ENCODE measurements at regions not wholly inside any gene's neighbourhood (a gene's known extent, or its start where the extent isn't known, plus 50 kb on each side); places are given as distances from the start of the nearest gene placed in this dataset.

DNA sequence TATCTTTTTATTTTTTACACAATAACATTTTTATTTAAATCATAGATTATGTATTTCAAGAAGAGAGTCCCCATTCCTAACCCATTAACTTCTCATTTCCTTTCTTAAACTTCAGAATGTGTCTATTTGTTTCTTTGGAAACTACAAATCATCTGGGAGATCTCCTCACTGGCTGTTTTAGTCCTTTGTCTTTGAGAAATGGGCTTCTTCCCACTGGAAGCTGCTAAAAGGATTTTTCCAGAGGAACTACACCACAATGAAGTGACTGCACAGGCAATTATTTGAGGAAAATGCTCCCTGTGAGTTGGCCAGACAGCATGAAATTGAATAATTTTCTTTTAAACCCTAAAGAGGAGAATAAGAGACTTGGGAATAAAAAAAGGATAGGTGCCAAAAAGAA lies 119.1 kb downstream of the TENT5A start:
- Histone ChIP-seq H3K4me1 (no peaks in the 10 kb centered on the region), H3K9me3 (no peaks in the 10 kb centered on the region), H3K4me2 (no peak overlapping the region), H3K9ac (no peak overlapping the region), H3K36me3 (no peaks in the 10 kb centered on the region), H3K4me3 (no peak overlapping the region), H4K20me1 (no peaks in the 10 kb centered on the region), H3K27ac (no peak overlapping the region), H3K27me3 (no peaks in the 10 kb centered on the region)
- no peak for TF ChIP-seq Cebpa-rat (IDR thresholded peaks at IDR 0.05)

DNA sequence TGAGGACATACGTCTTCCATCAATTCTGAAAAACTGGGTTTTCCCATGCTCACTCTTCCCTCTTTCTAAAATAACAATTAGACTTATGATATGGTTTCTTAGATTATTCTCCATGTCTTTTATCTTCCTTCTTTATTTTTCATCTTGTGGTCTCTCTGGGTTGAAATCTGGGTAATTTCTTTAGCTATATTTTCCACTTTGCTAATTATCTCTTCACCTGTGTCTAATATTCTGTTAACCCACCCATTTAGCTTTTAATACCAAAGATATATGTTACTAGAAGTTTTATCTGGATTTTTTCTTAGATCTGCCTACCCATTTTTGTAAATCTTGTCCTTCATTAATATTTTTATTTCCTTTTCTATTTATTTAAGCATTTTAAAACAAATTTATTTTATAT lies 121.8 kb downstream of the TENT5A start:
- H3K27me3 ChIP-seq = no peaks in the 10 kb centered on the region
- H4K20me1 ChIP-seq = no peaks in the 10 kb centered on the region
- no peak for TF ChIP-seq Cebpa-rat (IDR thresholded peaks at IDR 0.05)
- no peak overlapping the region for H3K9ac ChIP-seq
- H3K4me1 ChIP-seq = no peaks in the 10 kb centered on the region
- no peak overlapping the region for H3K4me2 ChIP-seq
- no peak overlapping the region for H3K27ac ChIP-seq
- no peak overlapping the region for H3K4me3 ChIP-seq
- H3K36me3 ChIP-seq = no peaks in the 10 kb centered on the region
- H3K9me3 ChIP-seq = no peaks in the 10 kb centered on the region

DNA sequence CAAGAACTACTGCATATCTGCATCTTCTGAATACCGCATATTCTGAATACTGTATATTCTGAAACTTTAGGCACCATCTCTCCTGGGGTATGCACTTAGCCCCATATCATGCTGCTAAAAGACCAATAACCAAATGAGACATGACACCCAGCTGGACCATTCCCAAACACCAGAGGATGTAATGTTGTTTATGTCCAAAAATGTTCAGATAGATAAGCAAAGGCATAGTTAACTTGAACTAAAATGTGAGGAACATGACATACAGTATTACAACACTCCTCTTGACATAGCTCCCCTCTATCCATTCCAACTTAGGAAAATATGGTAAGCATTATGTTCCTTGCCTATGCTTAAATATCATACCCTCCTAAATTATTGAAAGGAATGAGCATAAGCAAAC lies 127.3 kb downstream of the TENT5A start:
- Histone ChIP-seq H3K27ac (no peak overlapping the region), H3K4me2 (no peak overlapping the region), H3K9me3 (no peaks in the 10 kb centered on the region), H3K36me3 (no peaks in the 10 kb centered on the region), H3K4me1 (no peaks in the 10 kb centered on the region), H4K20me1 (no peaks in the 10 kb centered on the region), H3K9ac (no peak overlapping the region), H3K4me3 (no peak overlapping the region), H3K27me3 (no peaks in the 10 kb centered on the region)
- no peak for TF ChIP-seq Cebpa-rat (IDR thresholded peaks at IDR 0.05)

DNA sequence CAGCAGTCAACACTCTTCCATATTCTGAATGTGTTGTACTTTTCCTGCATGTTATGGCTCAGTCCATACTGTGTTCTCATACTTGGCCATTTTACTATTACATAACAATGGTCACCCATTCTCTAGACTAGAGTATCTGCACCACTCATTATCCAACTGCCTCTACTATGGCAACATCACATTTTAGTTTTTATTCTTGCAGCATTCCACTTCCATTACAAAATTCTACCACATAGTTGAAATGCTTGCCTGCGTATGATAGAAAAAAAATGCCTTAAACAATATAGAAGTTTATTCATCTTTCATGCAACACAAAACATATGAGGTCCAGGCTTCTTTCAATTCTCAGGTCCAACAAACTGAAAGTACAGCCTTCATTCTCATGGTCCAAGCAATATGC lies 128.0 kb downstream of the TENT5A start:
- no peaks in the 10 kb centered on the region for H3K27me3 ChIP-seq
- no peak overlapping the region for H3K27ac ChIP-seq
- no peak overlapping the region for H3K4me2 ChIP-seq
- no peaks in the 10 kb centered on the region for H3K36me3 ChIP-seq
- no peaks in the 10 kb centered on the region for H4K20me1 ChIP-seq
- H3K9ac ChIP-seq = no peak overlapping the region
- H3K9me3 ChIP-seq = no peaks in the 10 kb centered on the region
- H3K4me1 ChIP-seq = no peaks in the 10 kb centered on the region
- no peak for TF ChIP-seq Cebpa-rat (IDR thresholded peaks at IDR 0.05)
- H3K4me3 ChIP-seq = no peak overlapping the region

DNA sequence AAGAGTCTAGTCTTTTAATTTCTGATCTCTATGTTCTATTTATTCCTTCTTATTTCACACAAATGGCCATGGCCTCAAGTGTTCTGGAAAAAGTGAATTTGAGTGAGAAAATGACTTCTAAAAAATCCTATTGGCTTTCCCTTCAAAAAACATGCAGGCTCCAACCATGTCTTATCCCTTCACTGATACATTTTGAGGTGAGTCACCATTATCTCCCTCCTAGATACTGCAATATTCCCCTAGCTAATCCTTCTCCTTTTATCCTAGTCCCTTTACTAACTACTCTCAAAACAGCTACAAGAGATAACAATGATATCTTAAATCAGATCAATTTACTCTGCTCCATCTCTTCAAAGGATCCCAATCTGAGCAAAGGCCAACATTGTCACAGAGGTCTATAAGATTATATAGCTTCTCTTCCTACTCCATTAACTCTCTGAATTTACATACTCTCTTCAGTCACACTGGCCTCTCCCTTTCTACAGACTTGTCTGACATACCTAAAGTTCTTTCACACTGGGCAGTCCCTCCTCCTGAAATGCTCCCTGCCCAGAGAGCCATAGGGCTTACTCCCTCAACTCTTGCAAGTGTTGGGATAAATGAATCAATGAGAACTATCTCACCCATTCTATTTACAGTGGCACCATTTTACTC lies 129.2 kb downstream of the TENT5A start:
- H3K4me2 ChIP-seq = no peak overlapping the region
- no peaks in the 10 kb centered on the region for H4K20me1 ChIP-seq
- H3K4me3 ChIP-seq = no peak overlapping the region
- no peak overlapping the region for H3K27ac ChIP-seq
- no peaks in the 10 kb centered on the region for H3K4me1 ChIP-seq
- H3K9me3 ChIP-seq = no peaks in the 10 kb centered on the region
- H3K27me3 ChIP-seq = no peaks in the 10 kb centered on the region
- H3K36me3 ChIP-seq = no peaks in the 10 kb centered on the region
- no peak for TF ChIP-seq Cebpa-rat (IDR thresholded peaks at IDR 0.05)
- no peak overlapping the region for H3K9ac ChIP-seq

DNA sequence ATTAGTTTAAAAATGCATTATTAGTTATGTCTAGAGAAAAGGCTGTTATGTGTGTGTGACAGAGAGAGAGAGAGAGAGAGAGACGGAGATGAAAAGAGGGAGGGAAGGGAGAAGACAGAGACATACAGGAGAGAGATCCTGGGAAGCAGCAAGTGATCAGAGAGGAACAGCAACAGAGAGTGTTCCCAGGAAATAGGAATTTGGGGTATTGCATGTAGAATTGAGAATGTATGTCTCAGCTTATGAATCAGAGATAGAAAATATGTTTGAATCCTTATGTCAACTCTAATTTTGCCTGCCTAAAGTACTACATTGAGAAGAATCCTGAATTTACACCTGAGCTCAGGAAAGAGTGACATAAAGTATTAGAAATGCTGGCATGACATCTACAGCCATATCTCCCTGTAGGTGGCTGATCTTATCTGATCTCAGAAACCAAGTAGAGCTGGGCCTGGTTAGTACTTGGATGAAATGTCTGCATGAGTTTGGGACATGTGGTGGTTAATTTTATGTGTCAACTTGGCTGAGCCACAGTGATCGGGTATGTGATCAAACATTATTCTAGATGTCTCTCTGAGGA lies 130.6 kb downstream of the TENT5A start:
- no peak overlapping the region for H3K4me3 ChIP-seq
- H4K20me1 ChIP-seq = no peaks in the 10 kb centered on the region
- no peaks in the 10 kb centered on the region for H3K36me3 ChIP-seq
- H3K27ac ChIP-seq = no peak overlapping the region
- no peak overlapping the region for H3K9ac ChIP-seq
- H3K4me1 ChIP-seq = no peaks in the 10 kb centered on the region
- H3K27me3 ChIP-seq = no peaks in the 10 kb centered on the region
- no peaks in the 10 kb centered on the region for H3K9me3 ChIP-seq
- TF ChIP-seq Cebpa-rat (IDR thresholded peaks at IDR 0.05) = no peak
- no peak overlapping the region for H3K4me2 ChIP-seq

DNA sequence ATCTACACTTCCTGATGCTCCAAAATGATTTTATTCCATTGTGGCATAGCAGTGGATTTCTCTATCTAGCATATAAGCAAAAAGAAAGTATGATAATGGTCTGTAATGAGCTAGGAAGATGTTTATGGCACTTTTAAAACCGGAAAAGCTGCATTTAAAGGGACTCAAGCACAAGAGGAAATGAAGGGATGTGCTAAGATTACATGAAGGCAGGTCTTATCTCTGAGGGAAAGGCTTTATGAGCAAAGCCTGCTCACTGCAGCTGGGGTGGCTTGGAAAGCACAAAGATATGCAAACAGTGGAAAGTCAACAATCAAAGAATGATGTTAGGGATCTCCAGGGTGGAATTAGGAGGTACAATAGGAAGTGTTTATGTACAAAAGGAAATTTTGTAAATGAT lies 138.2 kb downstream of the TENT5A start:
- Histone ChIP-seq H3K27ac (no peak overlapping the region), H3K36me3 (no peaks in the 10 kb centered on the region), H3K4me1 (peaks cover 15% of the 10 kb centered on the region), H3K9me3 (no peaks in the 10 kb centered on the region), H3K27me3 (no peaks in the 10 kb centered on the region), H3K4me2 (no peak overlapping the region), H4K20me1 (no peaks in the 10 kb centered on the region), H3K4me3 (no peak overlapping the region), H3K9ac (no peak overlapping the region)
- no peak for TF ChIP-seq Cebpa-rat (IDR thresholded peaks at IDR 0.05)

DNA sequence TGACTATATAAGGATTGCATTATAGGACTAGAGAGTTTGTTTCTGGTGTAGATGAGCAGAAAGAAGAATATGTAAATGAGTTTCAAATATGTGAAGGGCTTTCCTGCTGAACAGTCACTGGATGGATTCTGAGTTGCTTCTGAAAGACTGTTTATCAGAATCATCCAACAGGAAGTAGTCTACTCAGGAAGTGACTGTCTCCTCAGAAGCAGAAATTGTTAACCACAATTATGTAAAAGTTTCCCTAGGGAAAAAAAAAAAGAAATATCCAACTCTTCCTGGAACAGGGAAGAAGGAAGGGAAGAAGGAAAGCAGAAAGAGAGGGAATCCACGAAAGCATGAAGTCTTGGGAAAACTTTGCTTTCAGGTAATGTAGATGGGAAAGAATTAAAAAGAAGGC lies 138.9 kb downstream of the TENT5A start:
- Histone ChIP-seq H3K4me3 (no peak overlapping the region), H3K9me3 (no peaks in the 10 kb centered on the region), H3K9ac (no peak overlapping the region), H3K36me3 (no peaks in the 10 kb centered on the region), H3K27me3 (no peaks in the 10 kb centered on the region), H4K20me1 (no peaks in the 10 kb centered on the region), H3K4me1 (peaks cover 15% of the 10 kb centered on the region), H3K27ac (no peak overlapping the region), H3K4me2 (peak overlapping the region; percentile 34)
- TF ChIP-seq Cebpa-rat (IDR thresholded peaks at IDR 0.05) = no peak

DNA sequence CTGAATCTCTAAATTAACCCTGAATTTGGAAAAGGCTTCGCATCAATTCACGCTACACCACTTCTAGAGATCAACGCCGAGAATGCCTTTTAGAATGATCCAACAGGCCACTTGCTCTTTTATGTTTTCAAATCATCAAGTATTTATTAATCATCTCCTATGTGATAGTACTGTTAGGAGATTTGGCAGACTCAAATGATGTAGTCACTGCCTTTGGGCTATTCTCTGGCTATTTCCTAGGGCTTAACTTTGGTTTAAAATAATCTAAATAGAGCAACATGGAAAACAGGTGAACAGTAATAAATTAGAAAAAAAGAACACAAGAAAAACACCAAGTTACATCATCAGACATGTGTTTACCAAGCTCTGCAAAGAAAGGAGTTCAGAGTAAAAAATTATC lies 140.3 kb downstream of the TENT5A start:
- H3K9ac ChIP-seq = no peak overlapping the region
- no peaks in the 10 kb centered on the region for H4K20me1 ChIP-seq
- no peak overlapping the region for H3K27ac ChIP-seq
- H3K36me3 ChIP-seq = no peaks in the 10 kb centered on the region
- H3K4me1 ChIP-seq = peaks cover 15% of the 10 kb centered on the region
- H3K4me2 ChIP-seq = no peak overlapping the region
- no peak overlapping the region for H3K4me3 ChIP-seq
- H3K9me3 ChIP-seq = no peaks in the 10 kb centered on the region
- H3K27me3 ChIP-seq = no peaks in the 10 kb centered on the region
- TF ChIP-seq Cebpa-rat (IDR thresholded peaks at IDR 0.05) = no peak

DNA sequence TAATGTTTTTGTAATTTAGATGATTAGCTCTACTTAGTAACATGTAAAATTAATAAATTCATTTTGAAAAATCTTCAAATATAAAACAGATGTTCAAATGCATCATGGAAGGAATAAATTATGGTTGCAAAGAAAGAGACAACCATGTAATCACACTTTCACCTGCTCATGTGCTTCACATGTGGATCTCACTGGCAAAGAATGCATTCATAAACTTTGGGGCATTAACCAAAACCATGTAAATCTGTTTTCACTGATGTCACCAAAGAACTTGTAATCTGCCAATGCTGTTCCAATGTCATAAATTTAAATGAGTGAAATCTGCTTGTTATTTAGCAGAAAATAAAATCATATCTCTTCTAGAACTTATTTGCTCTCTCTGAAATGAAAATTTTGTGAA lies 142.7 kb downstream of the TENT5A start:
- Histone ChIP-seq H3K9me3 (no peaks in the 10 kb centered on the region), H3K4me3 (no peak overlapping the region), H3K4me2 (no peak overlapping the region), H3K27me3 (no peaks in the 10 kb centered on the region), H3K36me3 (no peaks in the 10 kb centered on the region), H3K9ac (no peak overlapping the region), H3K27ac (no peak overlapping the region), H3K4me1 (peaks cover 15% of the 10 kb centered on the region), H4K20me1 (no peaks in the 10 kb centered on the region)
- TF ChIP-seq Cebpa-rat (IDR thresholded peaks at IDR 0.05) = no peak

DNA sequence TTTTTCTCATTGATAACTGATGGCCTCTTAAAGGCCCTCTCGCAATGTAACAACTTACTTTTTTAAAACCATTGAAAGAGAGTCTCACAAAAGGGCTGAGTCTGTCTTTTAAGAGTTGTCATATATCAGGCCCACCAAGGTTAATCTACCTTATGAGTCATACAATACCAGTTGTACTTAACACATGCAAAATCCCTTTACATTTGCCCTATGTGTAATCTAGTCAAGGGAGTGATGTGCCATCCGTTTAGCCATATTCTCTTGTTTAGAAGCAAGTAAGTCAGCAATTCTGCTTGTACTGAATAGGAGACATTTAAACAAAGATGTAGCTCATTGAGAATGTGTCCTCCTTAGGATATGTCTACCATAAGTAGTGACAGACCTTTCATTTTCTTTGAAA lies 143.7 kb downstream of the TENT5A start:
- Histone ChIP-seq H3K4me3 (no peak overlapping the region), H3K27ac (no peak overlapping the region), H3K4me1 (peaks cover 8% of the 10 kb centered on the region), H3K9ac (no peak overlapping the region), H3K36me3 (no peaks in the 10 kb centered on the region), H3K9me3 (no peaks in the 10 kb centered on the region), H4K20me1 (no peaks in the 10 kb centered on the region), H3K4me2 (no peak overlapping the region), H3K27me3 (no peaks in the 10 kb centered on the region)
- no peak for TF ChIP-seq Cebpa-rat (IDR thresholded peaks at IDR 0.05)
